NCI-H2196 (cell line): ENCODE measurements at regions not wholly inside any gene's neighbourhood (a gene's known extent, or its start where the extent isn't known, plus 50 kb on each side); places are given as distances from the start of the nearest gene placed in this dataset.
"Not testable (repeated sequence)": the region's sequence is repeated elsewhere in the genome, so short reads cannot be mapped to it uniquely, and the experiment has no call there.

Experiments
- DNase-seq: peaks from one replicate; lab custom pipeline; 2025; ENCODE audit not compliant: unreplicated experiment; lab: John Stamatoyannopoulos, UW

DNA sequence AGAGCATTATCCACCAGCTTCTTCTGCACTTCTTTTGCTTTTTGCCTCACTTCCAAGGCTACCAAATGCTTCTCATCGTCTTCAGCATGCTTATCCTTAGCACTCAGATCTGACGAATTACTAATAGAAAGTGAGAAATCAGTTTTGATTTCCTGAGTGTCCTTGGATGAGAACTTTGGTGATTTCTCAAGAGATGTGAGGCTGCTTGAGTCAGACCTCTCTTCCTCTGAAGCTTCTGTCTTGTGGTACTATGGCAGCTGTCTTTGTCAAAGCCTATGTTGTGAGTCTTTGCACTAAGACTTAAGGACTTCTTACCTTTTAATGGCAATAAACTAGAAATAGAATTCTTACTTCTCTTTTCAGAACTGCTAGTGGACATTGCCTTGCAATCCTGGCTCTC is 169.9 kb downstream of the CPE start:
- no peak for DNase-seq

DNA sequence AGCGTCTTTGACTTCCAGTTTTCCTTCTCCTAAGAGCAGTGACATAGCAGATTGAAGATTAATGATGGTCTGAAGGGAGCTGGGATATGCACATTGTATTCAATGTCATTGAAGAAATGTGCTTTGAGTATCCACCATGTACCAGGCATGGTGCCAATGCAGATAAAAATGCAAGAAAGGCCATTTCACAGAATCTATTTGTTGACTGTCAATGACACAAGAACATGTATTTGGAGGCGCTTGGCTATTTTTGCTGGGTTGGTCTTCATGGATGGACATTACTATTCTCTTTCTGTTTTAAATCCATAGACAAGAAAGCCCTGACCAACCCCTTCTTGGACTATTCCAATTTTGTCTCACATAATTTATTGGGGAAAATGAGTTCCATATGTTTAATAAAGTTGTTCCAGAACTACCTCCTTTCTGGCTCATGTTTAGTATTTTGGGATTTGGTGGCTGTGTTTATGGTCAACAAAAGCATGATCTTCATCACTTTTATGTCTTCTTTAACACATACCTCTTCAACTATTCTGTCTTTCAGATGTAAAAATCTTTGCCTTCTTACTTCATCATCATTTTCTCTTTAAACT is 174.5 kb downstream of the CPE start:
- DNase-seq = no peak

DNA sequence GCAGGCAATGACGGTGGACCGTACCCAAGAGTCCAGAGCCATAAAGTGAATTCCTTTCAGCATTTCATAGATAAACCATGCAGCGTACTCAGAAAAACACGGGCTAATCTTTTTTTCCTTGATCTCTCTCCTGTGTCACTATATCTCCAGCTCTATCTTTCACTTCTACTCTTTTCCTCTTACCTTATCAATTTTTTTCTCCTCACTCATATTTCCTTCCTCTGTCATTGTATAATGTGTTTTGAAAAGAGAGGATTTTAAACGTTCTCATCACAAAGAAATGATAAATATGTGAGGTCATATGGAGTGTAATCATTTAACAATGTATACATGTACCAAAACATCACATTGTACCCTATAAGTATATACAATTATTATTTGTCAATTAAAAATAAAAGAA is 176.5 kb downstream of the CPE start:
- DNase-seq = no peak

DNA sequence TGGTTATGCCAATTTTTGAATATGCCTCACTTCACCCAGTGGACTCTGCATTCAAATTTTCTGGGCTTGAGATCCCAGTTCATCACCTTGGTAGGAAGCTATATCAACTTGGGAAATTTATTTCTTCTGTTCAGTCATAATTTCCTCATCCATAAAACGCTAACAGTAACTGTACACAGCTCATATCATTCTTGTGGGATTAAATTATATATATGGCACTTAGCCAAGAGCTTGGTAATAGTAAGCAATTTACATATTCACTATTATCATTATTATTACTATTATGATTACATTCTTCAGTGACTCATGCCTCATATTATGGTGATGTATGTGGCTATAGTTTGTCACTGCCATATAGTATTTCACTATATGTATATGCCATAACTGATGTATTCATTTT is 177.6 kb downstream of the CPE start:
- no peak for DNase-seq

DNA sequence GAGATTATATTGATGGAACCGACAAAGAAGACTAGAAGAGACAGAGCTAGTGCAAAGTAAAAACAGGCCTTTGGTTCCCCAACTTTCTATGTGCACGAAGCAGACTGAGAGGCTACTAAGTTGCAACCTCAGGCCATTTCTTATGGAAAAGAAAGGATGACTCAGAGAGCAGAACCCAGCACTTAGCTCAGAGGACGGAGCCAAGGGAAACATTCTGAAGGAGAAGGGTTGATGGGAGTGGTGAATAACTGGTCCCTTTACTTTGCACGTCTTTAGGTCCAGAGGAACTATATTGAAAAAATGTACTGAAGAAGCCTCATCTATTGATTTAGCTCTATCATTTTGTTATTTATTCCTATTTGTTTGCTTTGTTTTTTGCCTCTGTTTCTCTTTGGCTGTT is 182.1 kb downstream of the CPE start:
- no peak for DNase-seq

DNA sequence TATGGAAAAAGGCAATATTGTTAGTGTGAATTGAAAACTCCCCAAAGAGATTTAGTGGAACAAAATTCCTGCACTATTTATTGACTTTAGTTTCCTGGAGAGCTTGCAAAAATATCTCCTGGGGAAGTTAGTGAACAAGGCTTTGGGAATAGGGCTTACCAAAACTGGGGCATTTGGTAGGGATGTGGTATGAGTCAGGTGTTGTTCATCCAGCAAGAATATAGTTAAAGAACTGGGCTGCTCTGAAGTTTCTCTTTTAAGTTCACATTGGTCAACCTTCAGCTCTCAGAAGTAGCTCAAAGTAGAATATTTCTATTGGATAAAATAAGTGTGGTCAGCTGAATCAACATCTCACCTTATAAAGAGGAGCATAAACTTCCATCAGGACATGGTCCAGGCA is 185.0 kb downstream of the CPE start:
- no peak for DNase-seq

DNA sequence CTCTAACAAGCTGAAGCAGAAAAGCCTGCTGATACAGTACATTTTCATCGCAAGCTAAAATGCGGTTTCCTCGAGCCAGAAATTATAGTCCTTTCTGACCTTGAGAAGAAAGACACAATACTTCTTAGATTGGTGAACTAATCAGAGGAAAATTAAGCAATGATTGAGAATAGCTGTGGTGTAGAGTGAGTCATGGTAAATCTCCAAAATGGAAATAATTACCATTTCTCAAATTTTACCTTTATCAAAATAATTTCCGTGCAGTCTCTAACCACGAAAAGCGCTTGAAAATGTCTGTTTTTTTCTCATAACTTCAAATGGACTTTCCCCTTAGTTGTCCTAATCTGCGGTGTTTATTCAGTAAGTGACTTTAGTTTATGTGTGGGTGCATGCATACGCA is 190.2 kb downstream of the CPE start:
- no peak for DNase-seq

DNA sequence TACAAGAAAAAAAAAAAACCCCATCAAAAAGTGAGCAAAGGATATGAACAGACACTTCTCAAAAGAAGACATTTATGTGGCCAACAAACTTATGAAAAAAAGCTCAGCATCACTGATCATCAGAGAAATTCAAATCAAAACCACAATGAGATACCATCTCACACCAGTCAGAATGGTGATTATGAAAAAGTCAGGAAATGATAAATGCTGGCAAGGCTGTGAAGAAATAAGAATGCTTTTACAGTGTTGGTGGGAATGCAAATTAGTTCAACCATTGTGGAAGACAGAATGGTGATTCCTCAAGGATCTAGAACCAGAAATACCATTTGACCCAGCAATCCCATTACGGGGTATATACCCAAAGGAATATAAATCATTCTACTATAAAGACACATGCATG is 192.7 kb downstream of the CPE start:
- not testable (repeated sequence) for DNase-seq

DNA sequence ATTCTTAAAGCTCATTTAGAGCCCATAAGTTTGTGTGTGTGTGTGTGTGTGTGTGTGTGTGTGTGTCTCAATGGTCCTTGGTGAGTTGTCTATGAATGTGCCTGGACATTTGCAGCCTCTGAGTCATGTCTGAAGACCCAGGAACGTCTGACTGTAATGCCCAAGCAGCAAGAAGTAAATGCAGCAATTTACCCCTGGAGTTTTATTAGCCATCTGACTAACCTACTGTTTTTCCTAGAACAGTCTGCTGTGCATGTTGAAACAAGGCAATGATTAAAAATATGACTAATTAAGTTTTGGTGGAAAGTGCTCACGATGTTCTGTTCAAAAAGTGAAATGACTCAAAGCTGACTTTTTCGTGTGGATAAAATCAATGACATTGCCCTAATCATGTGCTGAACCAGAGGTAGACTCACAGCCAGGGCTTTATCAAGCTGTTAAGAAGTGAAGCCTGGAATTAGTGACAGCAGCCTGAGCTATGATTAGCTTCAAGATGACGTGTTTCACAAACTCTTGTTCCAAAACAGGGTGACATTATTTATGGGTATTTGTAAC is 201.6 kb downstream of the CPE start:
- no peak for DNase-seq

DNA sequence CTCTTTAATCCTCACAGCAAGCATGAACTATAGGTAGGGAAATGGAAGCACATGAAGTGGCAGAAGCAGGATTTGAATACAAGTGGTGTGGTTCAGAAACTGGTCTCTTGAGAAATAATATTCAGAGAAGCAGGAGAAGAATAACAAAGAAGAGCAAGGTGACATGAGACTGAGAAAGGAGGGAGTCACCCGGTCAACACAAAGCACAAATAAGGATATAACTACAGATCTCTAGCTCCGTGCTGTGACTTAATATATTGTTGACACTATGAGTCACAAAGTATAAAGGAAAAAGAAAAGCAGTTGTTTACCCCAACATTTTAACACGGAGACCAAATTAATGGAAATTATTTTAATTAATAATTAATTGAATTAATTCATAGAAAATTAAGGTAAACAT is 204.5 kb downstream of the CPE start:
- no peak for DNase-seq

DNA sequence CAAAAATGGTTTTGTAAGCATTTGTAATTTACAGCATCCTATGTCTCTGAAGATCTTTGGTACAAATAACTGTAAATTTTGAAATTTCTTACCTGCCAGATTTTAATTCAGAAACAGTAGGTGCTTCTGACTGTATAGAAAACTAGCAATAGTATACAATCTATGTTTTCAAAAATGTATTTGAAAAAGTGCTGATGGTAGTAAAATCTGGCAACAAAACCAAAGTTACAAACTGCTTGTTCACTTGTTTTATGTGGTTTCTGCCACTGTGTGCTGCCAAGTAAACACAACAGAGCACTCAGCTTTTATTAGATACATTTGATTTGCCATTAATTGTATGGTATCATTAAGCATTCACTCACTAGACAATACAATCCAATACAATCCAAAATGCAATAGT is 206.1 kb downstream of the CPE start:
- no peak for DNase-seq

DNA sequence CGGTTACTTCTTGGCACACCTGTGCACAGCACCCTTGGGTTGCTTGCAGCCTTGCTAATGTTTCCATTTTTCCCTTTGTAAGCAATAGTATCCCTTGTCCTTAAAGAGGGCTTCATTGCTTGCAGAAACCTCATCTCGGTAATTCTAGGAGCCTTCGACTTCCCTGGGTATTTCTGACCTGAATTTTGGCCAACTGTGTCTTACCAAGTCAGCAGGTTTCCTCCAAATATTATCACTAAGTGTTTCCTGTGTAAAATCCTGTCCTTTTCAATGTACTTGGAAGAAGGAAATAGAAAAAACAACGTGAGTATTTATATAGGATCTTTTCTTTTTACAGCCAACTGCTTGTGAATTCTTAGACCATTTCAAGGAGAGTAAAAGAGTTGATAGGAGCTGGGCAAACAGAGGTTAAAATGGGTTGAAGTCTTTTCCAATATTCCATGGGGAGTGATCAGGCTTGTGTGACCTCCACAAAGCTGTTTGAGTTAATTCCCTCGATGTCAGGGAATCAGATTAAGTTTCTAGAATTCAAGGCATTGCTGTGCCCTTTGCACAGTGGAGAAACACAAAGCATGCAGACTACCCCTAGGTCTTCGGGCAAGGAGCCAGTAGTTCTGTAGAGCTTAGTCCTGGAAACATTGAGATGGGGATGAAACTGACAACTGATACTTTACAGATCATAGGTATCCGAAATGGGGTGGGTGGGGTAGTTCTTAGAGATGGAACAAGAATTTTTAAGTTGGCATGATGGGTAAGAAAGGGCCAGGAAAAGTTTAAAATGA is 209.9 kb downstream of the CPE start:
- no peak for DNase-seq

DNA sequence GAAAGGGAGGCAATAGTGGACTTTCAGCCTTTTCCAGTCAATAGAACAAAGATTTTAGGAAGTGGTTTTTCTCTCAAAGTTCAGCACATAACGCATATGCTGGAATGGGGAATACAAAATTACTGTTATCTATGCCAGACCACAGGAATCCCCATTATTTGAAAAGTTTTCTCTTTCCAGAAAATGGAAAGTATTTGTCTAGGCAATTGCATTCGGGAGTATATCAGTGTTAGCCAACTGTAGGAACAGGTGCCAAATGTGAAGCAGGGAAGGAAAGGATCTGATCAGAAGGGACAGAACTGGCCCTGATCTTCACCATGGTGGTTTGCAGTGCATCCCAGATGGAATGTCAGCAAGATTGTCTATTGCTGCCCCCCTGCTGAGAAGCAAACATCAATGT is 213.6 kb downstream of the CPE start:
- no peak for DNase-seq

DNA sequence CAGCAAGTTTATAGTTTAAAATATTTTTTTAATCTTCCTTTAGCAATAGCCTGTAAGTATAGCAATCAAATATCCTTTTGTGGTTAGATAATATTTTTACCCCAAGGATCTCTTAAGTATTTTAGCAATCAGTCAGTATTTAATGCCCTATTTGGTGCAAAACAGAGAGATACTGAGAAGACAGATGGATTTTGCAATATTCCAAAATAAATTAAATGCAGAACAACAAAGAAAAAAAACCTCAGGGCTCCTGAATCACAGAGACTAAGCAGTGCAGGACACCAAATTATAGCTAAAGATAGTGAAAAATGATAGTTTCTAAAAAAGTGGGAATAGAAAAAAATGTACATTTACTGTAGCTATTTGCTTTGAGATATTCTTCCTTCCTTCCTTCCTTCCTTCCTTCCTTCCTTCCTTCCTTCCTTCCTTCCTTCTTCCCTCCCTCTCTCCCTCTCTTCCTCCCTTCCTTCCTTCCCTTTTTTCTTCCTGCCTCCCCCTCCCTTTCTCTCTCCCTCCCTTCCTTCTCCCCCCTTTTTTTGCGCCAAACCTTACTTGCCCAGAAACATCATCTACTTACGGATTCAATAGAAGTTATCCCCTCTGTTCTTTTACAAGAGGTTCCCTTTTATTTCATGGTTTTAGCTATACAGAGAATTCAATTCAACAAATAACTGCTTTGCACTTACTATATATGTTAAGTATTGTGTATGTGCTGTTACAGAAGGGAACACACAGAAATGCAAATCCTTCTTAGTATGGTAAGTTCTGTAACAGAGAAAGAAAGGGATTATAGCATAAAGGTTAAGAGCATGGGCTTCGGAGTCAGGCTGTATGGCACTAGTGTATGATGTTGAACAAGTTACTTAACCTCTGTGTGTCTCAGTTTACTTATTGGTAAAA is 219.0 kb downstream of the CPE start:
- DNase-seq = no peak

DNA sequence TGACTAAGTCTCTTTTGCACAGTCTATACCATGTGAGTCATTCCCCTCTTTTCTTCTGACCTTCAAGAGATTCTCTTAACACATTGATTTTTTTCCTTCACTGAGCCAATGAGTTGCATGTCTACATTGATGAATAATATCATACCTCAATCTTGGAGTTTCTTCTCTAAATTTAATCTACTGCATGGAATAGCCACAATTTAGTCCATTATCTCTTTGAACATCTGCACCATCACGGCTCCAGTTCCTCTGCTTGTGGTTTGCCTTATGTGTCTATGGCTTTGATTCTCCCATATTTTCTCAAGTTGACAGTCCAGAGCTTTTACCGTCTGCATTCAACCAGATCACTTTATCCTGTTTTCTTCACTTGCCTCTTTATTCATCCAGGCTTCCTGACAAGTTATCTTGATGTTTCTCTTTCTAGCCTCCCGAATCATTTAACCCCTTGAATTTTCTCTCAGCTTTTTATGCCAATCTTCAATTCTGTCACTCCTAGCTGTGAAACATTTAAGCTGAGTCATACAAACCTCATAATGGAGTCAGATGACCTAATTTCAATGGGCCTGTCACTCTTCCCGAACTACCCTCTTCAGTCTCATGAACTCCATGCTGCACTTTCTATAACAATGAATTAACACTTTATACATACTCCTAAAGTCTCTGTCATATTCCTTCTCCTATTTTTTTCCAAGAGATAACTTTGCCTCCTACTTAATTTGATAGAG is 222.3 kb downstream of the CPE start:
- no peak for DNase-seq

DNA sequence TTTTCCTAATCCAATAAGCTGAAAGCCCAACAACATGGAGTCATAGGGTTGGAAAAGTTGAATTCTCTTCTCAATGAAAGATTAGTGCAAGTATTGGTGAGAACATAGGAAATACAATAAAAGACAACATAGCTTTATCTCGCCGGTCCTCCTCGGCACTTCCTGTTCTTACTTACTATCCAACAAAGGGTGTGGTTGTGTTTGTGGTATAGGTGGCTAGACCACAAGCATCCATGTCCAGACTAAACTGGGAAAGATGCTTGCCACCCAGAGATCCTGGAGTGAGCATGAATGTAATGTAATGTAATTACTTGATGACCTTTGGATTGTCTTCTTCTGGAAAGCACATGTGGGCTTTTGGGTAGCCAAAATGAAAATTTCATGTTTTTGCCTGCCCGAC is 223.8 kb downstream of the CPE start:
- DNase-seq = no peak

DNA sequence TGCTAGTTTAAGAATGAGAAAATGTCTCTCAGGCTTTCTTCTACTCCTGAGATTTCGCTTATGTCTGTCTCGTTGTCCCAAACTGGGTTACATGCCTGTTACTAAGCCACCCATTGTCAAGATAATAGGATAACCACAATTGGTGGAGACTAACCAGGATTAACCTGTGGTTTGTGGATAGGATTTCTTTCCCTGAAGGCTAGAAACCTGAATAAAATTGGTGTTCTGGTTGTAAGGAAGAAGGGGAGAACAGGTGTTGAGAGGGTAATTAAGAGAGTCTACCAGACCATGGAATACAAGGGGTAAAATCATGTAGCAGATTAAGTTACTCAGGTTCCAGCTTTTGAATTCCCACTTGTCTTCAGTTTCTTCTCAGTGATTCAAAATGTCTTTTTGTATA is 225.4 kb downstream of the CPE start:
- DNase-seq = no peak

DNA sequence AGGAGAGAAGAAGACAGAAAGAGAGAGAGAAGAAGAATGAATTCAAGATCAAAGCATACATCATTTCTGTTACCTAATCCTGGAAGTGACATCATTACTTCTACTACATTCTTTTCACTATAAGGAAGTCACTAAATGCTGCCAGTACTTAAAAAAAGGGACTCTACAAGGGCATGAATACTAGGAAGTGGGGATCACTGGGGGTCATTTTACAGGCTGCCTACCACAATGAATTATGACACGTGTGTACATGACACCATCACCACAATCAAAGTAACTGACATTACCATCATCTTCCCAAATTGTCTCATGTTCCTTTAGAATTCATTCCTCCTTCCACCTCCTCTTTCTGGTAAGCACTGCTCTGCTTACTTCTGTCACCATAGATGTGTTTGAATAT is 227.0 kb downstream of the CPE start:
- no peak for DNase-seq

DNA sequence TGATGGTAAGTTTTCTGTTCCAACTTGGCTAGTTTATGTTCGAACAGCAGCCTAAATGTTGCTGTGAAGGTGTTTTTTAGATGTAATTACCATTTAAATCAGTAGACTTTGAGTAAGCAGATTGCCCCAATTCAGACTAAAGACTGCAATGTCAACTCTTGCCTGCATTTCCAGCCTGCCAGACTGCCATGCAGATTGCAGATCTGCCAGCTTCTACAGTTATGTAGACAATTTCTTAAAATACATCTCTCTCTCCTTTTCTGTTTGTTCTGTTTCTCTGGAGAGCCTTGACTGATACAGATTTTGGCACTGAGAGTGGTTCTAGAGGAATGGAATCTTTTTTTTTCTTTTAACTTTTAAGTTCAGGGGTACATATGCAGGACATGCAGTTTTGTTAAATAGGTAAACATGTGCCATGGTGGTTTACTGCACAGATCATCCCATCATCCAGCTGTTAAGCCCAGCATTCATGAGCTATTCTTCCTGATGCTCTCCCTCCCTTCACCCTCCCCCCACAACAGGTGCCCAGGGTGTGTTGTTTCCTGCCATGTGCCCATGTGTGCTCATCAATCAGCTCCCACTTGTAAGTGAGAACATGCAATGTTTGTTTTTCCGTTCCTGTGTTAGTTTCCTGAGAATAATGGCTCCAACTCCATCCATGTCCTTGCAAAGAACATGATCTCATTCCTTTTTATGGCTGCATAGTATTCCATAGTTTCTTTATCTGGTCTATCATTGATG is 227.8 kb downstream of the CPE start:
- DNase-seq = no peak

DNA sequence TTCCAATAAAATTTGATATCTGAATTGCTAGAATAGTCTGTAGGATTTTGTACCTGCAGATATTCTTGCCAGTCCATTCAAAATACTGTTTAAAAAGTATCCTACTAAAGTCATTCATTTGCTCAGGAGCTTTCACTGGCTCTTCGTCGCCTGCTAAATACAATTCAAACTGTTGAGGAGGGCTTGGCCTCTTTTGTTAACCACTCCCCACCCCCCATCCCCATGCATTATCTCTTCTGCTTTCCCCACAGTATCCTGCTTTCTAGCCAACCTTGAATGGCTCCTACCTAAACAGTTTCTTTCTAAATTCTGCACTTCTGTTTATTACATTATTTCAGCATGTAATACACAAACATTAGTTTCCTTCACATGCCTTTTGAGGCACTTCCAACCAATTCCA is 230.8 kb downstream of the CPE start:
- DNase-seq = no peak
